Lower leg skin (tissue), 4 donors: ENCODE measurements at regions not wholly inside any gene's neighbourhood (a gene's known extent, or its start where the extent isn't known, plus 50 kb on each side); places are given as distances from the start of the nearest gene placed in this dataset.

ENCODE experiments used
- DNase-seq, 2 donors: peaks; one replicate each; pipeline ENCODE4 v3.0.0-alpha.2; 2019; ENCODE audit warnings: low spot score in 2 of 2
- H3K4me3 ChIP-seq: fragments of 200-600 bp; sonication (generic); 2 replicates; pipeline ENCODE4 v1.5.1; 2017; ENCODE audit warnings: mild to moderate bottlenecking, low read depth; ENCODE audit not compliant: poor library complexity, severe bottlenecking
- CTCF ChIP-seq, 3 donors: fragments of 450-650 bp; IDR thresholded peaks; one replicate each; pipeline ENCODE4 v1.5.1; 2016; ENCODE audit warnings: antibody characterized with exemption in 3 of 3, mild to moderate bottlenecking in 3 of 3, moderate library complexity in 2 of 3
- POLR2A ChIP-seq, 2 donors: fragments of 450-650 bp; IDR thresholded peaks; one replicate each; pipeline ENCODE4 v1.6.1; 2016 to 2017; ENCODE audit warnings: antibody characterized with exemption in 2 of 2, mild to moderate bottlenecking in 1 of 2, moderate library complexity in 1 of 2
- WGBS, 2 donors: methylation state at CpG; one replicate each; pipeline ENCODE4 v1.1.5; 2018; 5-methylcytosine and 5-hydroxymethylcytosine counted together
- intact Hi-C: fragments of 100-400 bp; cut with DNase I; formaldehyde crosslinking; loops from one replicate; pipeline ENCODE4 v1.15.0; 2023; ENCODE audit warnings: low total_unique reads

GRCh38 chr10:121262774-121263430, 335.3 kb downstream of the FGFR2 start:
- intact Hi-C loops = no loop called here
- no peak overlapping the region for H3K4me3 ChIP-seq
- no peak for TF ChIP-seq POLR2A (IDR thresholded peaks at IDR 0.05)
- 49 to 63% methylated on average over 10 of the region's 10 CpGs for WGBS, 2 donors
- no peak for DNase-seq

- H3K4me3 ChIP-seq = no peak overlapping the region
- no peak for DNase-seq
- WGBS, 2 donors = 41 to 50% methylated on average over 6 of the region's 6 CpGs
- intact Hi-C loops = no loop called here
- no peak for TF ChIP-seq POLR2A (IDR thresholded peaks at IDR 0.05)
- TF ChIP-seq CTCF (IDR thresholded peaks at IDR 0.05) = no peak
These were observed 334.8 kb downstream of the FGFR2 start for GRCh38 chr10:121263431-121263783.

- WGBS, 2 donors = 58 to 66% methylated on average over 6 of the region's 6 CpGs
- TF ChIP-seq POLR2A (IDR thresholded peaks at IDR 0.05) (no peak), CTCF (IDR thresholded peaks at IDR 0.05) (no peak)
- DNase-seq = no peak
- H3K4me3 ChIP-seq = no peak overlapping the region
- intact Hi-C loops = no loop called here
These were observed 332.7 kb downstream of the FGFR2 start for GRCh38 chr10:121265360-121266123.

- TF ChIP-seq CTCF (IDR thresholded peaks at IDR 0.05) (no peak), POLR2A (IDR thresholded peaks at IDR 0.05) (no peak)
- 65% methylated on average over 5 of the region's 5 CpGs for WGBS, 2 donors
- intact Hi-C loops = no loop called here
- DNase-seq = no peak
- no peak overlapping the region for H3K4me3 ChIP-seq
These were observed 331.9 kb downstream of the FGFR2 start for GRCh38 chr10:121266370-121266769.

- TF ChIP-seq POLR2A (IDR thresholded peaks at IDR 0.05) (no peak), CTCF (IDR thresholded peaks at IDR 0.05) (no peak)
- WGBS, 2 donors = 91 to 92% methylated on average over 11 of the region's 11 CpGs
- intact Hi-C loops = no loop called here
- H3K4me3 ChIP-seq = no peak overlapping the region
- DNase-seq = no peak
These were observed 330.8 kb downstream of the FGFR2 start for GRCh38 chr10:121267236-121268003.

GRCh38 chr10:121268363-121268762, 329.9 kb downstream of the FGFR2 start:
- DNase-seq = no peak
- intact Hi-C loops = no loop called here
- TF ChIP-seq POLR2A (IDR thresholded peaks at IDR 0.05) (no peak), CTCF (IDR thresholded peaks at IDR 0.05) (no peak)
- WGBS, 2 donors = 75 to 80% methylated on average over 5 of the region's 5 CpGs
- no peak overlapping the region for H3K4me3 ChIP-seq
